Common myeloid progenitor, CD34-positive (primary cell): ENCODE measurements at regions not wholly inside any gene's neighbourhood (a gene's known extent, or its start where the extent isn't known, plus 50 kb on each side); places are given as distances from the start of the nearest gene placed in this dataset.

Source experiments
- CTCF ChIA-PET: fragments of 350-600 bp; sonication (Branson Sonifier 250); formaldehyde crosslinking; loops from one replicate; lab custom pipeline; 2021; ENCODE audit warnings: antibody characterized with exemption; lab: Charles Lee
- POLR2A ChIA-PET: fragments of 350-600 bp; sonication (Branson Sonifier 250); formaldehyde crosslinking; loops from one replicate; lab custom pipeline; 2021; ENCODE audit warnings: antibody characterized with exemption; lab: Charles Lee
- DNase-seq, 3 donors: peaks; one replicate each; pipeline versions ENCODE4 v3.0.0 to v3.0.0-alpha.2; 2013
- H3K27ac ChIP-seq, 2 experiments: 1 replicate in 1 of 2; 2 replicates in 1 of 2; pipeline ENCODE4 v1.7.0; 2013; ENCODE audit warnings: inconsistent platforms in 2 of 2, low read length in 2 of 2, mild to moderate bottlenecking in 2 of 2, low read depth in 1 of 2, moderate library complexity in 1 of 2; ENCODE audit not compliant: severe bottlenecking in 2 of 2, insufficient read depth in 1 of 2, poor library complexity in 1 of 2
- H3K27me3 ChIP-seq, 5 experiments: replicated peaks in 2 of 5; 1 replicate in 3 of 5; 2 replicates in 2 of 5; pipeline versions ENCODE4 v1.6.1 to v1.7.0; 2013; ENCODE audit warnings: low read length in 4 of 5, mild to moderate bottlenecking in 2 of 5, moderate library complexity in 2 of 5, inconsistent platforms in 1 of 5; ENCODE audit not compliant: insufficient read depth in 5 of 5, control insufficient read depth in 4 of 5
- H3K36me3 ChIP-seq, 4 experiments: 1 replicate in 2 of 4; 2 replicates in 2 of 4; pipeline versions ENCODE4 v1.6.1 to v1.7.0; 2013; ENCODE audit warnings: low read length in 3 of 4, control low read depth in 1 of 4, mild to moderate bottlenecking in 1 of 4; ENCODE audit not compliant: control insufficient read depth in 4 of 4, insufficient read depth in 4 of 4
- H3K4me1 ChIP-seq, 4 experiments: 1 replicate in 3 of 4; 2 replicates in 1 of 4; pipeline versions ENCODE4 v1.6.1 to v1.7.1; 2013; ENCODE audit warnings: low read length in 3 of 4, mild to moderate bottlenecking in 3 of 4, control low read depth in 1 of 4, inconsistent platforms in 1 of 4, moderate library complexity in 1 of 4; ENCODE audit not compliant: control insufficient read depth in 4 of 4, insufficient read depth in 4 of 4; ENCODE audit errors: control extremely low read depth in 1 of 4
- H3K4me3 ChIP-seq, 7 experiments: 1 replicate in 4 of 7; 2 replicates in 3 of 7; pipeline versions ENCODE4 v1.5.1 to v1.7.0; 2013; ENCODE audit warnings: mild to moderate bottlenecking in 7 of 7, low read length in 6 of 7, moderate library complexity in 6 of 7, inconsistent platforms in 2 of 7, low read depth in 2 of 7, control low read depth in 1 of 7; ENCODE audit not compliant: insufficient read depth in 4 of 7, control insufficient read depth in 1 of 7; ENCODE audit errors: extremely low read depth in 1 of 7
- H3K9me3 ChIP-seq, 5 experiments: 1 replicate in 4 of 5; 2 replicates in 1 of 5; pipeline versions ENCODE4 v1.6.1 to v1.7.1; 2013; ENCODE audit warnings: low read length in 4 of 5, mild to moderate bottlenecking in 2 of 5, inconsistent platforms in 1 of 5, low read depth in 1 of 5, moderate library complexity in 1 of 5; ENCODE audit not compliant: control insufficient read depth in 4 of 5, insufficient read depth in 2 of 5; ENCODE audit errors: control extremely low read depth in 1 of 5
- WGBS: methylation state at CpG from one replicate; pipeline ENCODE4 v1.1.5; 2013; ENCODE audit not compliant: insufficient coverage; 5-methylcytosine and 5-hydroxymethylcytosine counted together

- Histone ChIP-seq H3K27ac (no peak overlapping the region), H3K4me3 (no peak overlapping the region), H3K9me3 (no peaks in the 10 kb centered on the region), H3K36me3 (no peaks in the 10 kb centered on the region), H3K4me1 (no peaks in the 10 kb centered on the region), H3K27me3 (no peaks in the 10 kb centered on the region)
- DNase-seq = no peak
- POLR2A ChIA-PET = no interaction called here
- CTCF ChIA-PET = no interaction called here
Observed at GRCh38 chr4:57588557-57588956, 478.4 kb upstream of the IGFBP7 start.

- no peak overlapping the region for H3K27ac ChIP-seq
- no peaks in the 10 kb centered on the region for H3K27me3 ChIP-seq
- no peak overlapping the region for H3K4me3 ChIP-seq
- ChIA-PET POLR2A (no interaction called here), CTCF (no interaction called here)
- DNase-seq = no peak
- H3K4me1 ChIP-seq = no peaks in the 10 kb centered on the region
- no peaks in the 10 kb centered on the region for H3K36me3 ChIP-seq
- H3K9me3 ChIP-seq = no peaks in the 10 kb centered on the region
Observed at GRCh38 chr4:57580710-57581599, 470.8 kb upstream of the IGFBP7 start.

- no peak overlapping the region for H3K4me3 ChIP-seq
- WGBS = 50% methylated on average over 1 of the region's 2 CpGs
- POLR2A ChIA-PET = no interaction called here
- H3K36me3 ChIP-seq = no peaks in the 10 kb centered on the region
- no peaks in the 10 kb centered on the region for H3K9me3 ChIP-seq
- no peaks in the 10 kb centered on the region for H3K27me3 ChIP-seq
- no peak for DNase-seq
- H3K4me1 ChIP-seq = no peaks in the 10 kb centered on the region
- no peak overlapping the region for H3K27ac ChIP-seq
- CTCF ChIA-PET = no interaction called here
Observed at GRCh38 chr4:57575426-57575825, 465.2 kb upstream of the IGFBP7 start.

- H3K27ac ChIP-seq = no peak overlapping the region
- no peak overlapping the region for H3K4me3 ChIP-seq
- 80% methylated on average over 5 of the region's 5 CpGs for WGBS
- H3K36me3 ChIP-seq = no peaks in the 10 kb centered on the region
- H3K27me3 ChIP-seq = no peaks in the 10 kb centered on the region
- ChIA-PET POLR2A (interaction anchor here (0.5 kb wide), 1 partner anchor 211 kb away, joined by 5 read pairs; no protein-coding TSS in a partner anchor), CTCF (no interaction called here)
- H3K4me1 ChIP-seq = no peaks in the 10 kb centered on the region
- no peak for DNase-seq
- H3K9me3 ChIP-seq = no peaks in the 10 kb centered on the region
Observed at GRCh38 chr4:57554556-57555092, 444.4 kb upstream of the IGFBP7 start.

- no peaks in the 10 kb centered on the region for H3K4me1 ChIP-seq
- H3K27me3 ChIP-seq = no peaks in the 10 kb centered on the region
- no peaks in the 10 kb centered on the region for H3K9me3 ChIP-seq
- no peaks in the 10 kb centered on the region for H3K36me3 ChIP-seq
- H3K4me3 ChIP-seq = no peak overlapping the region
- ChIA-PET POLR2A (no interaction called here), CTCF (no interaction called here)
- DNase-seq = no peak
- no CpG with 5 or more reads among the region's 3 CpGs for WGBS
- no peak overlapping the region for H3K27ac ChIP-seq
Observed at GRCh38 chr4:57553728-57554127, 443.5 kb upstream of the IGFBP7 start.

- ChIA-PET CTCF (no interaction called here), POLR2A (no interaction called here)
- Histone ChIP-seq H3K27me3 (no peaks in the 10 kb centered on the region), H3K36me3 (no peaks in the 10 kb centered on the region), H3K27ac (no peak overlapping the region), H3K9me3 (no peaks in the 10 kb centered on the region), H3K4me1 (no peaks in the 10 kb centered on the region), H3K4me3 (no peak overlapping the region)
- DNase-seq = no peak
- 86% methylated on average over 2 of the region's 3 CpGs for WGBS
Observed at GRCh38 chr4:57550198-57550597, 440.0 kb upstream of the IGFBP7 start.

GRCh38 chr4:57548856-57549255, 438.7 kb upstream of the IGFBP7 start:
- CTCF ChIA-PET = no interaction called here
- Histone ChIP-seq H3K4me3 (no peak overlapping the region), H3K36me3 (no peaks in the 10 kb centered on the region), H3K27me3 (no peaks in the 10 kb centered on the region), H3K4me1 (no peaks in the 10 kb centered on the region), H3K27ac (no peak overlapping the region), H3K9me3 (no peaks in the 10 kb centered on the region)
- 100% methylated on average over 1 of the region's 2 CpGs for WGBS
- no peak for DNase-seq
- POLR2A ChIA-PET = no interaction called here
